Fibroblast of lung (primary cell): ENCODE measurements at regions not wholly inside any gene's neighbourhood (a gene's known extent, or its start where the extent isn't known, plus 50 kb on each side); places are given as distances from the start of the nearest gene placed in this dataset.

ENCODE experiments used
- CTCF ChIP-seq, 2 donors: IDR thresholded peaks in 1 of 2; conservative IDR thresholded peaks in 1 of 2; 1 replicate in 1 of 2; 2 replicates in 1 of 2; pipeline ENCODE4 v1.5.1; 2011 to 2012; ENCODE audit warnings: low read length in 2 of 2, control low read depth in 1 of 2, inconsistent platforms in 1 of 2, low read depth in 1 of 2, mild to moderate bottlenecking in 1 of 2
- EZH2 ChIP-seq: IDR thresholded peaks from 2 replicates; pipeline ENCODE4 v1.5.1; 2012; ENCODE audit warnings: low read length, control low read depth, mild to moderate bottlenecking; ENCODE audit errors: missing control alignments

GRCh38 chr2:34096562-34097171 is 497.6 kb upstream of the FAM98A start:
- TF ChIP-seq CTCF (conservative IDR thresholded peaks at IDR 0.05 in 1 of 2, IDR thresholded peaks at IDR 0.05 in 1 of 2; ENCODE audit: low read depth in 1 of 2, low read length in 2 of 2) (peak; percentile 48 to 82), EZH2 (no peak)
